HG03571 (cell line): ENCODE measurements at regions not wholly inside any gene's neighbourhood (a gene's known extent, or its start where the extent isn't known, plus 50 kb on each side); places are given as distances from the start of the nearest gene placed in this dataset.
"Not testable (repeated sequence)": the region's sequence is repeated elsewhere in the genome, so short reads cannot be mapped to it uniquely, and the experiment has no call there.

Experiments
- ATAC-seq: cut with Tn5 transposase; IDR thresholded peaks from one replicate; pipeline ENCODE4 v1.9.1; 2021; ENCODE audit not compliant: unreplicated experiment

DNA sequence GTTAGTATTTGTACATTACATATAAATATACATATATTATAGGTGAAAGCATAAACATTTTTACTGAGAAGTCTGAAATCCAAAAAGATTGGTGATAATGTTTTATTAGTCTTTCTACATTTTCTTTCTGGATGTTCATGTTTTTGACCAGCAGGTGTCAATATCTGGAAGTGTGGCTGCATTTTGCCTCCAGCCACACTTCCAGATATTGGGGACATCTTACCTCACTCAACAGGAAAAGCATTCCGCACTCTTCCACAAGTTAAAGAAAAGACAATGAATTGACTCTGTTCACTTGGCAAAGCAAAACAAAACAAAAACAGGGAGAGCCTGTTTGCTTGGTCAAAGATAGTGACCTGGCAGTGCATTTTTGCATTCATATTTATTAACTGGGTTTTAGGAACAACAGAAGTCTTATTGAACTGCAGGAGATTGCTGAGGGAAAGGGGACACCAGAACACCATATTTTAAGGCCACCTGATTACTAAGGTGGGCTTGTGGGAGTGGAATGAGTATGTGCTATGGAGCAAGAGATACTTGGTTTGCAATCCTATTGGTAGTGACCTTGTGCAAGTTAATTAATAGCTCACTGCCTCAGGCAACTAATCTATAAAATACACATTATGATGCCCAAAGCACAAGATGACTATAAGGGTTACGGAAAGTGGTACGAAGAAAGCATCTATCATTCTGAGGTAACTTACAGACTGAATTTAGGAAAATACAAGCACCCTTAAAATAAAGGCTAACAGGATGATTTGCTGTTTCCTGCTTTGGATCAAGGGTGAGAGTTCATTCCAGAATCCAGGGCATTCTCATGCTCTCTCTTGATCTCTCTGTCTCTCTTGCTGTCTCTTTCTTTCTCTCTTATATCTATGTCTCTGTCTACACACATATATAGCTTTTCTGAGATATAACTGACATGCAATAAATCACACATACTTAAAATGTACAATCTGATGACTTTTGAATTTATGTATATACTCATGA, 389.9 kb upstream of the EMCN start:
- ATAC-seq: no peak

- ATAC-seq: no peak
Observed at GRCh38 chr4:100906973-100907372, 389.2 kb upstream of the EMCN start.

GRCh38 chr4:100900945-100901344, 383.1 kb upstream of the EMCN start:
- ATAC-seq: not testable (repeated sequence)

- ATAC-seq: no peak
Observed at GRCh38 chr4:100900134-100900533, 382.3 kb upstream of the EMCN start.

- ATAC-seq: no peak
Observed at GRCh38 chr4:100898844-100899243, 381.0 kb upstream of the EMCN start.

- ATAC-seq: peak; percentile 84
Observed at GRCh38 chr4:100895556-100896197, 377.9 kb upstream of the EMCN start.

GRCh38 chr4:100894339-100894870, 376.6 kb upstream of the EMCN start:
- ATAC-seq: no peak

DNA sequence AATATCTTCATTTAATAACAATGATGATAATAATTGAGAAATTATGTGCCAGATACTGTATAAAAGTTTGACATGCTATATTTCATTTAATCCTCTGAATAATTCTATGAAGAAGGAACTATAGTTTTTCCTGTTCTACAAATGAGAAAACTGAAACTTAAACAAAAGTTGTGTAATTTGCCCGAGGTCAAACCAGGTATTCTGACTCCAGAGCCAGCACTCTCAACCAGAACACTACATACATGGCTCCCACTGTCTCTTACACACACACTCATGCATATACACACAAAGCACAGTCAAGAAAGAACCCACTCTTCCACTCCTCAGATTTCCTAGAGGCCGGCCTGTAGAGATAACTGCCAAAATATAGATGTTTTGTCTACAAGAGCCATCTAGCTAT, 374.0 kb upstream of the EMCN start:
- no peak for ATAC-seq

DNA sequence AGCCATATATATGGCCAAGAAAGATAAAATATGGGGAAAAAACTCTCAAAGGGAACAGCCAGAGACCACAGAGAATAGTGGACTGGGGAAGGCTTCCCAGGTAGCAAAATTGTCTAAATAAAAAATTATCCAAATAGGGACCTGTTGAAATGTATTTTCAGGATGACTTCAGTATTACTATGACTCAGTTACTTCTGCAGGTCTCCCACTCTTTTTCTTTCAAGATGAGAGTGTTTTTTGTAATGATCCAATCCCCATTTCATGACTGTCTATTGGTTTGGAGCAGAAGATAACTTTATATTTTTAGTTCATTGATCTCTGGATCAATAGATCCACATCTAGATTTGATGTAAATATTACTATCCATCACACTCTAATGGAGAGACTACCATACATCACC, 372.1 kb upstream of the EMCN start:
- ATAC-seq: no peak

DNA sequence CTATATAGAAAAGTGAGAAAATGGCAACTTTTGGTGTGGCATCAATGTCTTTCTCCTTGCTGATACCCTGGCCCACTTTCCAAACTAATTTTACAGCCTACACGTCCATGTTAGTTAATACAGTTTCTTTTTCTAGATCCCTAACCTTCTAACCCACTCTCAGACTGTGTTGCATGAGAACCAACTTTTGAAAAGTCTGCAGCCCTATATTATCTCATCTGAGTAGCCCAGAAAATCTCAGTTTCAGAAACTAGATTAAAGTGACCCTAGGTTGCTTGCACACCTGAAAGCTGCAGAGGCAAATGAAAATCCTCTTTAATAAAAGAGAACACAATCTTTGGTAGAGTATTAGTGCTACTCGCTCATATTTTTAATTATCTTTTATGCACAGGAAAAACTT, 371.6 kb upstream of the EMCN start:
- ATAC-seq: no peak

- ATAC-seq: no peak
Observed at GRCh38 chr4:100882661-100883060, 364.8 kb upstream of the EMCN start.

DNA sequence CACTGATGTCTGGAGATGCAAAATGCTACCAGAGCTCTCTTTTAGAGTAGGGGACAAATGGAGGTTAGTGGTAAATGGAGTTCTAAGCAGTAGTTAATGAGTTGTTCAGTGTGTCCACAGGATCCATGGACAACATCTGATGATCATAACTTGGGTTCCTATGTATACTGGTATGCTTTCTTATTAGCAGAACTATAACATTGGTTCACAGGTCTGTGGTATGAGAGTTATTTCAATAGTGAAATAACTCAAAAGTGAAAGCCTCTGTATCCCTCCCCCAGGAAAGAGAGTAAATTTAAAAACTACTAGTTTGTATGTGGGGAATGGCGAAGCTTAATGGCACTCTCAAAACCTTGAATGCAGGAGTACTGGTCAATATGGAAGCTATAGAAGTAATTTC, 363.5 kb upstream of the EMCN start:
- no peak for ATAC-seq

GRCh38 chr4:100880011-100880410, 362.2 kb upstream of the EMCN start:
- ATAC-seq: no peak

DNA sequence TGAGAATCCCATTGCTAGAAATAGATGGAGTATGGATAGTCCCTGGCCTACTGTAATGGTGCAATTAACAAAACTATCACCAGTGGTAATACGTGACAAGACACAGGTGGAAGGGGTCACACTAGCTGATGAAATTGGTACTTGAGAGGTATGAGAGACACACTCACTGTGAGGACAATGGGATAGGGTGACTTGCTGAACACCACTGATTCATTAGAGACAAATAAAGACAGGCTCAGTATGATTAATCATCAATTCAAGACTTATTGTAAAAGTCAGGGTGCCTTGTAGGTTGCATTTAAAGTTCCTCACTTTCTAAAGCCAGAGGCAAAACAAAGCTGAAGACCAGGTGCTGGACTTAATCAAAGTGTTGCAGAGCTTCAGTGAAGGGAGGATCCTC, 361.6 kb upstream of the EMCN start:
- no peak for ATAC-seq

DNA sequence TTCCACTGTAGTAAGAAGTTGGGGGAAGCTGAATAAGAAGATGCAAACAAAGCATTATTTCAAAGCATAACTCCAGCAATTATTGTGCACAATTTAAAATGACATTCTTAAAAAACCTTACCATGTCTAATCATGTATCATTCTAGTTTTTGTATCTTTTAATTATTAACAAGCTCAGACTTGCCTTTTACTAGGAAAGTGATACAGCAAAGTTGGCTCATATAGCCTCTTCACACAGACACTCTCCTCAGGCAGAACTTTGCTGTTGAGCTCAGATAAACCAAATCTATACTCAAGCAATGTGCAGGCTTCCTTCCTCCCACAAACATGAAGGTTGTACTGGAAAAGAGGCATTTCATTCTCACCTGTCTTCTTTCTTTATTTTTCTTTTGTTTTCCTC, 358.7 kb upstream of the EMCN start:
- ATAC-seq: no peak

- ATAC-seq: no peak
Observed at GRCh38 chr4:100875296-100876068, 357.7 kb upstream of the EMCN start.

- no peak for ATAC-seq
Observed at GRCh38 chr4:100872811-100873210, 355.0 kb upstream of the EMCN start.

GRCh38 chr4:100870940-100871772, 353.3 kb upstream of the EMCN start:
- ATAC-seq: no peak

DNA sequence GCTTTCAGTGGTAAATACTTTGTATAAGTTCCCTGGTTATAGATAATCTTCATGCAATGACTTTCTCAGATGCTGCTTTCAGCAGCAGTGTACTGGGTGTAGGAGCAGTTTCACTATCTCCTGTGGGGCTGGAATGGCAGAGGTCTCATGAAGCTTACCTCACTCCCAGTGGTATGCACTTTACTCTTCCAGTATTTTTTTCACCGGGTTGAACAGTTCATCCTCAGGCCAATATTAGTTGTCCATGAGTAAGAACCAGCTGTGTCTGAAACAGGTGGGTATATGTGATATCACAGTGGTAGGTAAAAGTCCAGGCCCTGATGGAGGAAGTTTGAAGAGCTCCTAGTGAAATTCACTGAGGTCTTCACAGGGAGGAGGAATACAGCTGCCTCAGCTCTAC, 351.5 kb upstream of the EMCN start:
- no peak for ATAC-seq

DNA sequence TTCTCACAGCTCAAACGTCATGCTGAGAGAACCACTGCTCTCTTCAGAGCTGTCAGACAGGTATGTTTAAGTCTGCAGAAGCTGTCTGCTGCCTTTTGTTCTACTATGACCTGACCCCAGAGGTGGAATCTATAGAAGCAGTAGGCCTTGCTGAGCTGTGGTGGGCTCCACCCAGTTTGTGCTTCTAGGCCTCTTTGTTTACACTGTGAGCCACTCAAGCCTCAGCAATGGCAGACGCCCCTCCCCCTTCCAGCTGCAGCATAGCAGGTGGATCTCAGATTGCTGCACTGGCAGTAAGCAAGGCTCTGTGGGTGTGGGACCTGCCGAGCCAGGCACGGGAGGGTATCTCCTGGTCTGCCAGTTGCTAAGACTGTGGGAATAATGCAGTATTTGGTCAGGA, 350.5 kb upstream of the EMCN start:
- ATAC-seq: not testable (repeated sequence)
